ENCODE measurements at regions not wholly inside any gene's neighbourhood (a gene's known extent, or its start where the extent isn't known, plus 50 kb on each side); places are given as distances from the start of the nearest gene placed in this dataset.
"Not testable (repeated sequence)": the region's sequence is repeated elsewhere in the genome, so short reads cannot be mapped to it uniquely, and the experiment has no call there.

DNA sequence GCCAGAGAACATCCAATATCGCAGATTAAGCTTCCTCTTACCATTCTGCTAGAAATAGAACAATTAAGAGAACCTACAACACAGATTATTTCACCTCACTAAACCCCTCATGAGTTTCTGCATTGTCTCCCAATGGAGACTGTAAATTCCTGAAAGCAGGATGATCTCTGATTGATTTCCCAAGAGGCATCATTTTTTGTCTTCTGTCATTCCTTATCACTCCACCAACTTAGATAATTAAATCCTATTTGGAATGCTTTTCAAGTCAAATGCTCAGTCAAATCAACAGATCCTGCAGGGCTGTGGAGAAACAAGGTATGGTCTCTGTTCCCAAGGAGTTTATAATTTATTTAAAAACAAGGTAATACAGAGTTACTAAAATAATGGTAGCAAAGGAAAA lies 161.5 kb downstream of the MTERF1 start:
- Histone ChIP-seq H3K27me3 (no peaks in the 10 kb centered on the region), H3K4me3 (no peak overlapping the region), H3K9me3 (peaks cover 0 to 13% (median 5%) of the 10 kb centered on the region in 4 donors), H3K4me1 (no peaks in the 10 kb centered on the region), H3K36me3 (no peaks in the 10 kb centered on the region), H3K27ac (no peak overlapping the region)
- intact Hi-C loops (cut with DNase I; ENCODE audit: low total_unique reads), result no loop called here
- WGBS, 5 donors, result 60 to 77% (median 71%) methylated on average over 1 of the region's 1 CpG
- no peak for DNase-seq
- TF ChIP-seq POLR2AphosphoS5 (IDR thresholded peaks at IDR 0.05) (no peak), POLR2A (IDR thresholded peaks at IDR 0.05) (no peak), EP300 (IDR thresholded peaks at IDR 0.05) (no peak)
- TF ChIP-seq, protein P1, sequence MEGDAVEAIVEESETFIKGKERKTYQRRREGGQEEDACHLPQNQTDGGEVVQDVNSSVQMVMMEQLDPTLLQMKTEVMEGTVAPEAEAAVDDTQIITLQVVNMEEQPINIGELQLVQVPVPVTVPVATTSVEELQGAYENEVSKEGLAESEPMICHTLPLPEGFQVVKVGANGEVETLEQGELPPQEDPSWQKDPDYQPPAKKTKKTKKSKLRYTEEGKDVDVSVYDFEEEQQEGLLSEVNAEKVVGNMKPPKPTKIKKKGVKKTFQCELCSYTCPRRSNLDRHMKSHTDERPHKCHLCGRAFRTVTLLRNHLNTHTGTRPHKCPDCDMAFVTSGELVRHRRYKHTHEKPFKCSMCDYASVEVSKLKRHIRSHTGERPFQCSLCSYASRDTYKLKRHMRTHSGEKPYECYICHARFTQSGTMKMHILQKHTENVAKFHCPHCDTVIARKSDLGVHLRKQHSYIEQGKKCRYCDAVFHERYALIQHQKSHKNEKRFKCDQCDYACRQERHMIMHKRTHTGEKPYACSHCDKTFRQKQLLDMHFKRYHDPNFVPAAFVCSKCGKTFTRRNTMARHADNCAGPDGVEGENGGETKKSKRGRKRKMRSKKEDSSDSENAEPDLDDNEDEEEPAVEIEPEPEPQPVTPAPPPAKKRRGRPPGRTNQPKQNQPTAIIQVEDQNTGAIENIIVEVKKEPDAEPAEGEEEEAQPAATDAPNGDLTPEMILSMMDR (IDR thresholded peaks at IDR 0.05), result no peak

DNA sequence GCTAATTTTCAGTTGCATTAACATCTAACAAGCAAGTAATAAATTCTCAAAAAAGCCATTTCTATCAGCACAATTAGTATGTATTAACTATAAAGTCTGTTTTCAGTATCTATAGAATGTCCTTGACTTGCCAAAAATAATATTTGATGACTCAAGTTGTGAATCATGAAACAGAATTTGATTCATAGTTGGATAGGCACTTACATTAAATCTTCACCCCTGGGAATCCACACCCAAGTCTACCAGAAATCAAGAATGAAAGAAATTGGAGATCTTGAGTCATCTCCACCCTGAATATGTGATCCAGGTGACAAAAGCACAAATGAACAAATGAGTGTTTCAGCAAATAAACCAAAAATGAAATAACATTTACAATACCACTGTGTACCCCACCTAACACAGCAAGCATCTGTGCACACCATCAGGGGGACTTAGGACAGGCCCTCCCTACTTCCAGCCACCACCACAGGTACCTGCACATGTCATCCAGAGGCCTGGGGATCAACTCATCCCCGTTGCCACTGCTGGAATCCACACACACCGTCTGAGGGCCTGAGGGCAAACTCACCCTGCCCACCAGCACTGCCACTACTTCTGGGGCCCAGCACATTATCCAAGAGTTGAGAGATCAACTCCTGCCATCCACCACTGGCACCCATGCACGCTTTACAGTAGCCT lies 160.1 kb downstream of the MTERF1 start:
- Histone ChIP-seq H3K4me1 (no peaks in the 10 kb centered on the region), H3K27ac (no peak overlapping the region), H3K27me3 (no peaks in the 10 kb centered on the region), H3K4me3 (no peak overlapping the region), H3K36me3 (no peaks in the 10 kb centered on the region), H3K9me3 (peaks cover 0 to 15% (median 7%) of the 10 kb centered on the region in 4 donors)
- WGBS, 5 donors, result 81 to 96% (median 94%) methylated on average over 3 of the region's 3 CpGs
- TF ChIP-seq POLR2AphosphoS5 (IDR thresholded peaks at IDR 0.05) (no peak), EP300 (IDR thresholded peaks at IDR 0.05) (no peak), POLR2A (IDR thresholded peaks at IDR 0.05) (no peak)
- TF ChIP-seq, protein P1 (IDR thresholded peaks at IDR 0.05), result no peak
- no peak for DNase-seq
- intact Hi-C loops (cut with DNase I; ENCODE audit: low total_unique reads), result no loop called here

DNA sequence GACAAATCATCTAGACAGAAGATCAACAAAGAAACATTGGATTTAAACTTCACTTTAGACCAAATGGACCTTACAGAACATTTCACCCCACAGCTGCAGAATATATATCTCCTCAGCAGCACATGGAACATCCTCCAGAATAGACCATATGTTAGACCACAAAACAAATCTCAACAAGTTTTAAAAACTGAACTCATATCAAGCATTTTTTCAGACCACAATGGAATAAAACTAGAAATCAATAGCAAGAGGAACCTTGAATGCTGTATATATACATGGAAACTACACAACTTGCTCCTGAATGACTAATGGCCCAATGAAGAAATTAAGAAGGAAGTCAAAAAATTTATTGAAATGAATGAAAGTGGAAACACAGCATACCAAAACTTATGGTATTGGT lies 157.7 kb downstream of the MTERF1 start:
- Histone ChIP-seq H3K4me1 (peaks cover 0 to under 1% (median 0%) of the 10 kb centered on the region in 4 donors), H3K27ac (no peak overlapping the region), H3K4me3 (no peak overlapping the region), H3K9me3 (peaks cover 0 to 15% (median 7%) of the 10 kb centered on the region in 4 donors), H3K36me3 (no peaks in the 10 kb centered on the region), H3K27me3 (no peaks in the 10 kb centered on the region)
- TF ChIP-seq POLR2AphosphoS5 (IDR thresholded peaks at IDR 0.05) (no peak), EP300 (IDR thresholded peaks at IDR 0.05) (no peak), POLR2A (IDR thresholded peaks at IDR 0.05) (no peak)
- TF ChIP-seq, protein P1 (IDR thresholded peaks at IDR 0.05), result no peak
- intact Hi-C loops (cut with DNase I; ENCODE audit: low total_unique reads), result no loop called here
- DNase-seq, result no peak

DNA sequence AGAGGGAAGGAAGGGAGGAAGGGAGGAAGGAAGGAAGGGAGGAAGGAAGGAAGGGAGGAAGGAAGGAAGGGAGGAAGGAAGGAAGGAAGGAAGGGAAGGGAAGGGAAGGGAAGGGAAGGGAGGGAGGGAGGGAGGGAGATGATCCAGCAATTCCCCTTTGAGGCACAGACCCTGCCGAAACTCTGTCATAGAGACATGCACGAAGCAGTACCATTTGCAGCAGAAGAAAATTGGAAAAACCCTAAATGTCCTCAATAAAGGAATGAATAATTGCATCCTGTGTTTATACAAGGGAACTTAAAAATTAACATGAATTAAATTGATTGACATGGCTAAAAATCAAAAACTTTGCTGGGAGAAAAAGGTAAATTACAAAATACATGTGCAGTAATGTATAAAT lies 151.5 kb downstream of the MTERF1 start:
- DNase-seq; H3K9me3 ChIP-seq; H3K27ac ChIP-seq; H3K36me3 ChIP-seq; H3K4me3 ChIP-seq; H3K27me3 ChIP-seq; intact Hi-C loops (cut with DNase I; ENCODE audit: low total_unique reads); H3K4me1 ChIP-seq: not testable (repeated sequence)
- WGBS, 5 donors, result 90 to 100% (median 99%) methylated on average over 2 of the region's 2 CpGs

DNA sequence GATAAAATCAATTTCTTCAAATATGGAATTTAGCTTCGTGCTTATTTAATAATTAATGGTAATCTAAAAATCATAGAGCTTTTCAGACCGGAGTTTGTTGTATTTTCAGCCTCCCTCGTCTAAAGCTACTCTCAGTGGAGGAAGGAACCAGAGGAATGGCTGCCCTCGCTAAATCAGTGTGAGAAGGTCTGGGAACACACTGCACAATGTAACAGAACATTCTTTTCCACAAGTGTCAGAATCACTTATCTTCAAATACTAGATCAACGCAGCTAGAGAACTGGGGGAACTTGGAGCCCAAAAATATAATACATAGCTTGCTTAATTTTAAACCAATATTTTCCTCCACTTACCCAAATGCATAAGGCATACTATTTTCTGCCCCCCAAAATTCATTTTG lies 148.5 kb downstream of the MTERF1 start:
- no peaks in the 10 kb centered on the region for H3K36me3 ChIP-seq
- H3K9me3 ChIP-seq, result peaks cover 0 to 13% (median 6%) of the 10 kb centered on the region in 4 donors
- no peak overlapping the region for H3K27ac ChIP-seq
- H3K4me3 ChIP-seq, result no peak overlapping the region
- H3K27me3 ChIP-seq, result no peaks in the 10 kb centered on the region
- H3K4me1 ChIP-seq, result peaks cover 0 to 3% (median 0%) of the 10 kb centered on the region in 4 donors
- TF ChIP-seq, protein P1 (IDR thresholded peaks at IDR 0.05), result no peak
- no peak for TF ChIP-seq POLR2A (IDR thresholded peaks at IDR 0.05)
- TF ChIP-seq POLR2AphosphoS5 (IDR thresholded peaks at IDR 0.05), result no peak
- TF ChIP-seq EP300 (IDR thresholded peaks at IDR 0.05), result no peak
- intact Hi-C loops (cut with DNase I; ENCODE audit: low total_unique reads), result no loop called here
- WGBS, 5 donors, result 72 to 82% (median 79%) methylated on average over 5 of the region's 5 CpGs
- no peak for DNase-seq

Measured in stomach (tissue), 8 donors.